ENCODE measurements at regions not wholly inside any gene's neighbourhood (a gene's known extent, or its start where the extent isn't known, plus 50 kb on each side); places are given as distances from the start of the nearest gene placed in this dataset.
"Not testable (repeated sequence)": the region's sequence is repeated elsewhere in the genome, so short reads cannot be mapped to it uniquely, and the experiment has no call there.

DNA sequence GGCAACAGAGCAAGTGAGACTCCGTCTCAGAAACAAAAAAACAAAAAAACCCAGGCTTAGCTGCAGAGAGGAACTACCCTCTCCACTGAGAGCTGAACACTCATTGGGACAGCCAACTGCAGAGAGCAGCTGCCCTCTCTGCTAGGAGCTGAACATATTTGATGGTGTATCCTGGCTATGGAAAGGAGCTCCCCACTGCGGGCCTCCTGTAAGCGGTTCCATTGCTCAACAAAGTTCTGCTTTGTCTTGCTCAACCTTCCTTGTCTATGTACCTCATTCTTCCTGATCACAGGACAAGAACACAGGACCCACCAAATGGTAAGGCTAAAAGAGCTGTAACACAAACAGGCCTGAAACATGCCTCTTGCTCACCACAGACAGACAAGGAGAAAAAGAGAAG, 246.3 kb upstream of the LRRTM4 start:
- Mint-ChIP-seq H3K4me3 (no peak overlapping the region), H3K9me3 (peaks cover 21% of the 10 kb centered on the region)
- CTCF ChIA-PET: no interaction called here

GRCh38 chr2:77778917-77779316, 256.7 kb upstream of the LRRTM4 start:
- no peaks in the 10 kb centered on the region for H3K36me3 Mint-ChIP-seq
- peaks cover 24% of the 10 kb centered on the region for H3K9me3 Mint-ChIP-seq
- H3K4me3 Mint-ChIP-seq: no peak overlapping the region
- no peak overlapping the region for H3K27ac Mint-ChIP-seq
- H3K27me3 Mint-ChIP-seq: no peaks in the 10 kb centered on the region
- H3K4me1 Mint-ChIP-seq: no peaks in the 10 kb centered on the region
- CTCF ChIA-PET: no interaction called here
- no peak for DNase-seq

More for the DNA sequence above, 246.3 kb upstream of the LRRTM4 start:
- Mint-ChIP-seq H3K4me1 (no peaks in the 10 kb centered on the region), H3K36me3 (no peaks in the 10 kb centered on the region), H3K27ac (no peak overlapping the region), H3K27me3 (no peaks in the 10 kb centered on the region)
- no peak for DNase-seq

GRCh38 chr2:77793500-77793899, 271.3 kb upstream of the LRRTM4 start:
- H3K27ac Mint-ChIP-seq, CTCF ChIA-PET, H3K27me3 Mint-ChIP-seq, H3K36me3 Mint-ChIP-seq, H3K4me3 Mint-ChIP-seq, DNase-seq, H3K9me3 Mint-ChIP-seq, H3K4me1 Mint-ChIP-seq: not testable (repeated sequence)

GRCh38 chr2:77796397-77796796, 274.2 kb upstream of the LRRTM4 start:
- CTCF ChIA-PET: no interaction called here
- no peaks in the 10 kb centered on the region for H3K27me3 Mint-ChIP-seq
- no peak for DNase-seq
- peaks cover 11% of the 10 kb centered on the region for H3K9me3 Mint-ChIP-seq
- H3K4me3 Mint-ChIP-seq: no peak overlapping the region
- H3K36me3 Mint-ChIP-seq: no peaks in the 10 kb centered on the region
- H3K4me1 Mint-ChIP-seq: no peaks in the 10 kb centered on the region
- H3K27ac Mint-ChIP-seq: no peak overlapping the region

DNA sequence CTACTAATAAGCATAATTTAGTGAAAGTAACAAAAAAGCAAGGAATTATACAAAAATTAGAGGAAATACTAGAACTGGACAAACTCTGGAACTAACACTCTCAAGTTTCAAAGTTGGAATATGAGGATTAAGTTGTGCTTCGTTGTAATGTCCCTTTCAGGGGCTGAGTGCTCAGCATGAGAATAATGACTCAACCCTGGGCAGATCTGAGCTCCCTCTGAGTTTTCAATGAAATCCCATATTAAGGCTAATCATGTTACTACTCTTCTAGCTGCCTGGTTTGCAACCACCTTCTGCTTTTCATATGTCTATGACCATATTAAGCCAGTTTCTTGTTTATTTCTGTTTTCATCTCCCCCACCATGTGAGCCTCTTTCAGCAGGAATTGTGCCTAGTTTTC, 274.9 kb upstream of the LRRTM4 start:
- no peak overlapping the region for H3K27ac Mint-ChIP-seq
- H3K9me3 Mint-ChIP-seq: peaks cover 8% of the 10 kb centered on the region
- H3K4me1 Mint-ChIP-seq: no peaks in the 10 kb centered on the region
- no peak overlapping the region for H3K4me3 Mint-ChIP-seq
- H3K27me3 Mint-ChIP-seq: no peaks in the 10 kb centered on the region
- no peaks in the 10 kb centered on the region for H3K36me3 Mint-ChIP-seq
- no peak for DNase-seq
- CTCF ChIA-PET: no interaction called here

DNA sequence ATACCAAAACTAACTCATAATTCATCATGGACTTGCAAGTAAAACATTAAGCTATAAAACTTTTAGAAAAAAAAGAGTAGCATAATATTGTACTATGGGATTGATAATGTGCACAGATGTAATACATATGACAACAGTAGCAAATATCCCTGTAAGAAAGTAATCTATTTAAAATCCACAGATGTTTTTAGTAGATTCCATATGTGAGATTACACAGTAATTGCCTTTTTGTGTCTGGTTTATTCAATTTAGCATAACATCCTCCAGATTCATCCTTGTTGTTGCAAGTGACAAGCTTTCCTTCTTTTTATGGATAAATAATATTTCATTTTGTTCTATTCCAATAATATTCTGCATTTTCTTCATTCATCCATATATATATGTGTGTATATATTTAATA, 278.2 kb upstream of the LRRTM4 start:
- CTCF ChIA-PET: no interaction called here
- peaks cover 10% of the 10 kb centered on the region for H3K9me3 Mint-ChIP-seq
- H3K27me3 Mint-ChIP-seq: no peaks in the 10 kb centered on the region
- no peak overlapping the region for H3K27ac Mint-ChIP-seq
- no peak for DNase-seq
- H3K4me3 Mint-ChIP-seq: no peak overlapping the region
- no peaks in the 10 kb centered on the region for H3K36me3 Mint-ChIP-seq
- H3K4me1 Mint-ChIP-seq: no peaks in the 10 kb centered on the region

DNA sequence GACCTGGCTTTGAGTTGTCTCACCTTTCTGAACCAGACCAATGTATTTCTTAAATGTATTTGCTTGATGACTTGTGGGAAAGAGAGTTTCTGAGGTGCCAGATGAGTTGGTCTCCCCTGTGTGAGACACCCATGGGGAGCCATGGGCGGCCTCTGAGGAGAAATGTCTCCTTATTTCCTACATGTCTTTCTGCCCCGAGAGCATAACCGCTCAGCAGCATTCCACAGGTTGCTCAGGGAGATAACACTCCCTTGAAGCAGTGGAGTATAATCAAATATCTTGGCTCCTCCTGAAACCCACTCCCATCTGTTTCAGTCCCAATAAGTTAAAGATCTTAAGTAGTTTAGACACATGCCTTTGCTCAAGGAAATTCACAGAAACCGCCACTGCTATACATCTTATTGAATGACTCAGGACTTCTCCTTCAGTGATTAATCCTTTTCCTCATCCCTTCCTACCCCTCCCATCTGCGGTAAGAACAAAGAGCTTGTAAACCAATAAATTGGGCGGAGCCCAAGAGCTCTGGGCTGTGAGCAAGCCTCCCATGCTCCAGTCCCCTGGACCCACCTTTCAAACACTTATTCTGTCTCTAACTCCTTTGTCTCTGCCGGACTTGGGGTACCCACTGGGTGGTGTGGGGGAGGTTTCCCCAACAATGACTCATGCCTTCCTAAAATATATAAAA, 285.5 kb upstream of the LRRTM4 start:
- Mint-ChIP-seq H3K4me3 (no peak overlapping the region), H3K27me3 (no peaks in the 10 kb centered on the region), H3K4me1 (no peaks in the 10 kb centered on the region), H3K27ac (no peak overlapping the region), H3K9me3 (peaks cover 30% of the 10 kb centered on the region), H3K36me3 (no peaks in the 10 kb centered on the region)
- CTCF ChIA-PET: no interaction called here
- DNase-seq: no peak

- Mint-ChIP-seq H3K9me3 (peaks cover 33% of the 10 kb centered on the region), H3K4me1 (no peaks in the 10 kb centered on the region), H3K27ac (no peak overlapping the region), H3K36me3 (no peaks in the 10 kb centered on the region), H3K4me3 (no peak overlapping the region), H3K27me3 (no peaks in the 10 kb centered on the region)
- CTCF ChIA-PET: no interaction called here
- no peak for DNase-seq
These were observed 286.4 kb upstream of the LRRTM4 start for GRCh38 chr2:77808599-77808998.

DNA sequence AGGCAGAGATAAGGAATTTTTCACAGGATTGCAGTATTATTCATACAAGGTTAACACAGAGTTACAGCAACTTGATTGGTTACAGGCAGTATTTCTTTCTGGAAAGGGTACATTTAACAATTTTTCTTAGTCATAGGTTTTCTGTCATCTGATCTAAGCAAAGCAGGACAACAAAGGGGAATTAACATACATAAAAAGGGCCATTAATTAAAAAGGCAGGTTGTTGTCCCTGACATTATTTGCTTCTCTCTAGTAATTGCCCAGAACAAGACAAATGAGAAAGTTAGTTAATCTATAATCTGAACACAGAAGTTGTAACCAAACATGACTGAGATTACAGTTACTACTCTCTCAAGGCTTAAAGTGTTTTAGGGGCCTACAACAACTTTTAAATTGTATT, 291.4 kb upstream of the LRRTM4 start:
- peaks cover 29% of the 10 kb centered on the region for H3K9me3 Mint-ChIP-seq
- H3K27ac Mint-ChIP-seq: no peak overlapping the region
- no peak overlapping the region for H3K4me3 Mint-ChIP-seq
- no peaks in the 10 kb centered on the region for H3K4me1 Mint-ChIP-seq
- DNase-seq: no peak
- H3K36me3 Mint-ChIP-seq: no peaks in the 10 kb centered on the region
- H3K27me3 Mint-ChIP-seq: no peaks in the 10 kb centered on the region
- CTCF ChIA-PET: no interaction called here

DNA sequence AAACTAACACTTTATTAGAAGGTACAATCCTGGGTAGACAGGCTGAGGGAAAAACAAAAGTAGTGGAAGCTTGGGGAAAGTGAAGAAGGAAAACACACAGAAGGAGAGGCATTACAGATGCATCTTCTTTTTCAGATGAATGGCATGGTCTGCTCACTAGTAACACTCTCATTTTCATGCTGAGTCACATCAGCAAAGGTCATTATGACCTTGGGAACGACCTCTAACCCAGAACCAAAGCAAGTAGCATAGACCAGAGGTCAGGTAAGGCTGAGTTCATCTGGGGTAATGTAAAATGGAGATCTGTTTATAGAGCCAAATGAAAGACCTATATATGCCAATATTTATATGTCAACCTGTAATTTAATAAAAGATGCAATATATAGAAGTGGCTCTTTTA, 294.4 kb upstream of the LRRTM4 start:
- CTCF ChIA-PET: no interaction called here
- H3K27me3 Mint-ChIP-seq: no peaks in the 10 kb centered on the region
- H3K4me3 Mint-ChIP-seq: no peak overlapping the region
- no peaks in the 10 kb centered on the region for H3K4me1 Mint-ChIP-seq
- H3K9me3 Mint-ChIP-seq: peaks cover 27% of the 10 kb centered on the region
- no peak for DNase-seq
- H3K27ac Mint-ChIP-seq: no peak overlapping the region
- no peaks in the 10 kb centered on the region for H3K36me3 Mint-ChIP-seq

GRCh38 chr2:77818186-77818585, 296.0 kb upstream of the LRRTM4 start:
- CTCF ChIA-PET: no interaction called here
- no peak overlapping the region for H3K27ac Mint-ChIP-seq
- H3K27me3 Mint-ChIP-seq: no peaks in the 10 kb centered on the region
- peaks cover 21% of the 10 kb centered on the region for H3K9me3 Mint-ChIP-seq
- no peak overlapping the region for H3K4me3 Mint-ChIP-seq
- H3K36me3 Mint-ChIP-seq: no peaks in the 10 kb centered on the region
- no peaks in the 10 kb centered on the region for H3K4me1 Mint-ChIP-seq
- DNase-seq: no peak

DNA sequence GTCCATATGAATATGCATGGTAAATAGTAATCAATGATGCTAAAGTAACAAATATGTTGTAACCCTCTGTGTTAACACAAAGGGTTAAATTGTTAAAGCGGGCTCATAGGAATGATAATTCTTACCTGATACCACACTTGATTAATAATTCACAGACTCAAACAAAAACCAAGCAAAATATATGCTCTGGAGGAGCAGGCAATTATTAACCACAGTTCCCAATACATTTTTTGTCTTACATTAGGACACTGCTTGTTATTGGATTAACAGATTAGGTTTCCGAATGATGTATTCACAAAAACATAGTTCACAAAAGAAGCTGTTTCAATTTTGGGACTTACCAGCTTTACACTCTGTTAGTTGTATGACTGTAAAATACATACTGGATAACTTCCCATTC, 300.9 kb upstream of the LRRTM4 start:
- no peaks in the 10 kb centered on the region for H3K27me3 Mint-ChIP-seq
- CTCF ChIA-PET: no interaction called here

DNA sequence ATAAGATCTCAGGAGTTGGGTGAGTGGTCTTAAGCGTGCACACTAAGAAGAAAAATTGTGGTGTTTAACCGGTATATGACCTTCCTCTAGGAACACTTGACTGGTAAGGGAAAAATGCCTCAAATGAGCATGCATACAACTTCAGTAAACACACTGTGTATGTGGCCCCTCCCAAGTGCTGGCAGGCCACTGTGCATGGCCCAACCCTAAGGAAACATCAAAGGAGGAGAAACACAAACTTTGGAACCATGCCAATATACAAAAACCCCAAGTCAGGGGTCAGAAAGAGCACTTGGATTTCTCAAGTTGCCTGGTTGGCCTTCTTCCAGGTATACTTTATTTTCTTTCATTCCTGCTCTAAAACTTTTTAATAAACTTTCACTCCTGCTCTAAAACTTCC, 308.9 kb upstream of the LRRTM4 start:
- CTCF ChIA-PET: no interaction called here
- H3K27ac Mint-ChIP-seq: no peak overlapping the region
- H3K36me3 Mint-ChIP-seq: no peaks in the 10 kb centered on the region
- peaks cover 33% of the 10 kb centered on the region for H3K9me3 Mint-ChIP-seq
- H3K27me3 Mint-ChIP-seq: no peaks in the 10 kb centered on the region
- H3K4me3 Mint-ChIP-seq: no peak overlapping the region
- DNase-seq: no peak
- H3K4me1 Mint-ChIP-seq: no peaks in the 10 kb centered on the region

More for the DNA sequence above, 300.9 kb upstream of the LRRTM4 start:
- Mint-ChIP-seq H3K36me3 (no peaks in the 10 kb centered on the region), H3K4me3 (no peak overlapping the region), H3K4me1 (no peaks in the 10 kb centered on the region), H3K27ac (no peak overlapping the region), H3K9me3 (peaks cover 20% of the 10 kb centered on the region)
- no peak for DNase-seq

- Mint-ChIP-seq H3K27me3 (no peaks in the 10 kb centered on the region), H3K9me3 (peaks cover 33% of the 10 kb centered on the region), H3K36me3 (no peaks in the 10 kb centered on the region), H3K4me3 (no peak overlapping the region), H3K4me1 (no peaks in the 10 kb centered on the region), H3K27ac (no peak overlapping the region)
- DNase-seq: no peak
- CTCF ChIA-PET: no interaction called here
These were observed 309.3 kb upstream of the LRRTM4 start for GRCh38 chr2:77831471-77831870.

GRCh38 chr2:77831898-77832297, 309.7 kb upstream of the LRRTM4 start:
- DNase-seq: no peak
- H3K4me3 Mint-ChIP-seq: no peak overlapping the region
- H3K9me3 Mint-ChIP-seq: peaks cover 33% of the 10 kb centered on the region
- CTCF ChIA-PET: no interaction called here
- no peaks in the 10 kb centered on the region for H3K4me1 Mint-ChIP-seq
- H3K27ac Mint-ChIP-seq: no peak overlapping the region
- no peaks in the 10 kb centered on the region for H3K27me3 Mint-ChIP-seq
- no peaks in the 10 kb centered on the region for H3K36me3 Mint-ChIP-seq

All from activated naive CD4-positive, alpha-beta T cell treated with anti-CD3 and anti-CD28 coated beads, Interleukin-2, amount 10 ng/mL, durations not matched to agents 7 days and 5 days (primary cell).